ENCODE measurements at regions not wholly inside any gene's neighbourhood (a gene's known extent, or its start where the extent isn't known, plus 50 kb on each side); places are given as distances from the start of the nearest gene placed in this dataset.

DNA sequence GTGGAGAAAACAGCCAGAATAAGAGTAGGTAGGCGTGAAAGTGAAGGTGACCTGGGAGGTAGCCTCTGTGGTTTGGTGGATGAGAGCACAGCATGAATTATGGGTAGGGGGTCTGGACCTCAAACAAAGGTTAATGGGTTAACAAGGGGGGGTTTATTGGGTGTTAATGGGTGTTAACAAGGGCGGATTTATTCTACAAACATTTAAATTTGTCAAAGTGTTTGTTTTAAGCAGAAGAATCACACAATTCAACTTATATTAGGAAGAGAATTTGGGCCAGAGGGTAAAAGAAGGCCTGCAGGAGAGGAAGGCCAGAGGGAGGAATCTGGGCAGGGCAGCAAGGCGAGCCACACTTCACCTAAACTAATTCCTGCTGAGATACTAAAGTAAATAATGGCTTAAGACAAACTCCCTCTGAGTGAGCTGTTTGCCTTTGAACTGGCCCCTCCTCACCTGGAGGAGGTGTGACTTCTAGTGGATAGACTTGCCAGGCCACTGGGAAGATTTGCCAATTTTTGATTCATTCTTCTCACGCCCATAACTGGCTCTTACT, 191.7 kb downstream of the GIPC2 start:
- H3K18ac ChIP-seq (ENCODE audit: low read length) = no peak overlapping the region
- peak; percentile 72 to 73 for DNase-seq
- H3K9ac ChIP-seq (ENCODE audit: low read length) = no peak overlapping the region
- H2AFZ ChIP-seq (ENCODE audit: insufficient read depth, low read length, poor library complexity) = no peak overlapping the region
- no peak overlapping the region for H4K12ac ChIP-seq (ENCODE audit: low read depth, low read length)
- H4K91ac ChIP-seq (ENCODE audit: low read depth, low read length) = no peak overlapping the region
- no peak overlapping the region for H3K14ac ChIP-seq (ENCODE audit: low read length)
- no peaks in the 10 kb centered on the region for H3K36me3 ChIP-seq (ENCODE audit: control insufficient read depth in 1 of 2, insufficient read depth in 2 of 2, low read length in 2 of 2)
- H3K27me3 ChIP-seq (ENCODE audit: insufficient read depth, low read length) = no peaks in the 10 kb centered on the region
- H3K23ac ChIP-seq (ENCODE audit: low read length) = no peak overlapping the region
- H3K4me2 ChIP-seq (ENCODE audit: low read length) = no peak overlapping the region
- no CpG with 5 or more reads among the region's 4 CpGs for WGBS (ENCODE audit: extremely low coverage, insufficient coverage, insufficient read length)
- no peak overlapping the region for H2BK120ac ChIP-seq (ENCODE audit: insufficient read depth, low read length, poor library complexity)
- H2BK12ac ChIP-seq (ENCODE audit: low read length) = no peak overlapping the region
- H3K4me1 ChIP-seq (ENCODE audit: control insufficient read depth in 1 of 2, insufficient read depth in 2 of 2, low read length in 2 of 2) = no peaks in the 10 kb centered on the region
- no peak overlapping the region for H4K8ac ChIP-seq (ENCODE audit: low read depth, low read length)
- H3K79me2 ChIP-seq (ENCODE audit: control insufficient read depth, insufficient read depth, low read length, poor library complexity) = no peaks in the 10 kb centered on the region
- no peaks in the 10 kb centered on the region for H3K9me3 ChIP-seq (ENCODE audit: insufficient read depth, low read depth, low read length)
- no peak overlapping the region for H3K4me3 ChIP-seq (ENCODE audit: low read depth, low read length)
- no peaks in the 10 kb centered on the region for H3K79me1 ChIP-seq (ENCODE audit: low read length)
- H2AK5ac ChIP-seq (ENCODE audit: low read length) = no peak overlapping the region
- no peak overlapping the region for H3K4ac ChIP-seq (ENCODE audit: low read depth, low read length)
- H2BK5ac ChIP-seq (ENCODE audit: low read depth, low read length, poor library complexity) = no peak overlapping the region
- H3K27ac ChIP-seq (ENCODE audit: low read depth, low read length) = no peak overlapping the region

DNA sequence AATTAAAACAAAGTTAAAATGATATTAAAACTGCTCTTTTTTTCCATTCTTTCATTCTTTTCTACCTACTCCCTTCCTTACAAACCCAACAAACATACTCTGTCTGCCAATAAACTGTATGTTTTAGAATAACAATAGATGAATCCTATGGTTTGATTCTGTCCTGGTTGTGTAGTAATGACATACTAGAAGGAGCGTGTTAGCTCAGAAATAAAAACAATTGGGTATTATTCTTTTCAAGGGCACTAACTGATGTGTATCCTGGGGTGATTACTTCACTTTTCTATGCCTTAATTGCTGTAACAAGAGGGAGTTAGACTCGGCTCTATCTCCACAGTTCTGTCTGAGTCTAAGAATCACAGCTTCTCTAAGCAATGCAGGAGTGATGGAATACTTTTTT, 194.4 kb downstream of the GIPC2 start:
- no peak for DNase-seq
- Histone ChIP-seq H3K79me1 (ENCODE audit: low read length) (no peaks in the 10 kb centered on the region), H3K4me2 (ENCODE audit: low read length) (no peak overlapping the region), H3K9ac (ENCODE audit: low read length) (no peak overlapping the region), H3K14ac (ENCODE audit: low read length) (no peak overlapping the region), H3K4me1 (ENCODE audit: control insufficient read depth in 1 of 2, insufficient read depth in 2 of 2, low read length in 2 of 2) (no peaks in the 10 kb centered on the region), H3K27me3 (ENCODE audit: insufficient read depth, low read length) (no peaks in the 10 kb centered on the region), H2AFZ (ENCODE audit: insufficient read depth, low read length, poor library complexity) (no peak overlapping the region), H2BK5ac (ENCODE audit: low read depth, low read length, poor library complexity) (no peak overlapping the region), H3K4ac (ENCODE audit: low read depth, low read length) (no peak overlapping the region), H3K18ac (ENCODE audit: low read length) (no peak overlapping the region), H3K4me3 (ENCODE audit: low read depth, low read length) (no peak overlapping the region), H3K9me3 (ENCODE audit: insufficient read depth, low read depth, low read length) (no peaks in the 10 kb centered on the region), H3K27ac (ENCODE audit: low read depth, low read length) (no peak overlapping the region), H3K23ac (ENCODE audit: low read length) (no peak overlapping the region), H4K12ac (ENCODE audit: low read depth, low read length) (no peak overlapping the region), H4K91ac (ENCODE audit: low read depth, low read length) (no peak overlapping the region), H2AK5ac (ENCODE audit: low read length) (no peak overlapping the region), H3K79me2 (ENCODE audit: control insufficient read depth, insufficient read depth, low read length, poor library complexity) (no peaks in the 10 kb centered on the region), H3K36me3 (ENCODE audit: control insufficient read depth in 1 of 2, insufficient read depth in 2 of 2, low read length in 2 of 2) (no peaks in the 10 kb centered on the region), H4K8ac (ENCODE audit: low read depth, low read length) (no peak overlapping the region), H2BK12ac (ENCODE audit: low read length) (no peak overlapping the region), H2BK120ac (ENCODE audit: insufficient read depth, low read length, poor library complexity) (no peak overlapping the region)
- WGBS (ENCODE audit: extremely low coverage, insufficient coverage, insufficient read length) = no CpG with 5 or more reads among the region's 2 CpGs

DNA sequence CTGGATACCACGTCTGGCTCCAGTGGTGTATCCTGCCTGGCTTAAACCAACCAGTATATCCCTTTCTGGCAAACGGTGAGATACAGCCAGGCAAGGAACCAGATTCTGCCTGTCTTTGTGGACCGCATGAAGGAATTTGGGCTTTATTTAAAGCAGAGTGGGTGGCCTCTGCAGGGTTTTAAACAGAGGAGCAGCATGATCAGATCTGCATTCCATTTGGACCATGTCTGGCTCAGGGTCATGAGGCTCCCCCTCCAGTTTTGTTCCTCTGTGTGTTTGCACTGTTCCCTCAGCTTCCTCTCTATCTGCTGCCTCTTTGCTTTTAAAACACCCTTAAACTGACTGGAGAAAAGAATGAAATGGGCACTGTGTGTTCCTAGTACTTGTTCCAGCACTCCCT, 195.0 kb downstream of the GIPC2 start:
- WGBS (ENCODE audit: extremely low coverage, insufficient coverage, insufficient read length) = no CpG with 5 or more reads among the region's 3 CpGs
- H3K9ac ChIP-seq (ENCODE audit: low read length) = no peak overlapping the region
- no peak overlapping the region for H3K27ac ChIP-seq (ENCODE audit: low read depth, low read length)
- no peak overlapping the region for H3K4me3 ChIP-seq (ENCODE audit: low read depth, low read length)
- H3K79me2 ChIP-seq (ENCODE audit: control insufficient read depth, insufficient read depth, low read length, poor library complexity) = no peaks in the 10 kb centered on the region
- H3K23ac ChIP-seq (ENCODE audit: low read length) = no peak overlapping the region
- H3K27me3 ChIP-seq (ENCODE audit: insufficient read depth, low read length) = no peaks in the 10 kb centered on the region
- H3K4ac ChIP-seq (ENCODE audit: low read depth, low read length) = no peak overlapping the region
- no peak for DNase-seq
- no peak overlapping the region for H2BK12ac ChIP-seq (ENCODE audit: low read length)
- H3K4me2 ChIP-seq (ENCODE audit: low read length) = no peak overlapping the region
- no peak overlapping the region for H3K14ac ChIP-seq (ENCODE audit: low read length)
- no peak overlapping the region for H2AK5ac ChIP-seq (ENCODE audit: low read length)
- H2BK120ac ChIP-seq (ENCODE audit: insufficient read depth, low read length, poor library complexity) = no peak overlapping the region
- H3K18ac ChIP-seq (ENCODE audit: low read length) = no peak overlapping the region
- H3K9me3 ChIP-seq (ENCODE audit: insufficient read depth, low read depth, low read length) = no peaks in the 10 kb centered on the region
- H2AFZ ChIP-seq (ENCODE audit: insufficient read depth, low read length, poor library complexity) = no peak overlapping the region
- H4K8ac ChIP-seq (ENCODE audit: low read depth, low read length) = no peak overlapping the region
- no peaks in the 10 kb centered on the region for H3K79me1 ChIP-seq (ENCODE audit: low read length)
- H3K4me1 ChIP-seq (ENCODE audit: control insufficient read depth in 1 of 2, insufficient read depth in 2 of 2, low read length in 2 of 2) = no peaks in the 10 kb centered on the region
- H4K91ac ChIP-seq (ENCODE audit: low read depth, low read length) = no peak overlapping the region
- no peak overlapping the region for H2BK5ac ChIP-seq (ENCODE audit: low read depth, low read length, poor library complexity)
- H4K12ac ChIP-seq (ENCODE audit: low read depth, low read length) = no peak overlapping the region
- no peaks in the 10 kb centered on the region for H3K36me3 ChIP-seq (ENCODE audit: control insufficient read depth in 1 of 2, insufficient read depth in 2 of 2, low read length in 2 of 2)

DNA sequence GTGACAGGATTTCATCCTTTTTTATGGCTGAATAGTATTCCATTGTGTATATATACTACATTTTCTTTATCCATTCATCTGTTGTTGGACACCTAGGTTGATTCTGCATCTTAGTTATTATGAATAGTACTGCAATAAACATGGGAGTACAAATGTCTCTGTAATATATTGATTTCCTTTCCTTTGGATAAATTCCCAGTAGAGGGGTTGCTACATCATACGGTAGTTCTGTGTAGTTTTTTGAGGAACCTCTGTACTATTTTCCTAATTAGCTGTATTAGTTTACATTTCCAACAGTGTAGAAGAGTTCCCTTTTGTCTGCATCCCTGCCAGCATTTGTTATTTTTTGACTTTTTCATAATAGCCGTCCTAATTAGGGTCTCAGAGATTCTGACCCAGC, 201.3 kb downstream of the GIPC2 start:
- no peaks in the 10 kb centered on the region for H3K79me1 ChIP-seq (ENCODE audit: low read length)
- no peaks in the 10 kb centered on the region for H3K4me1 ChIP-seq (ENCODE audit: control insufficient read depth in 1 of 2, insufficient read depth in 2 of 2, low read length in 2 of 2)
- no peak overlapping the region for H4K8ac ChIP-seq (ENCODE audit: low read depth, low read length)
- H4K12ac ChIP-seq (ENCODE audit: low read depth, low read length) = no peak overlapping the region
- H3K4me2 ChIP-seq (ENCODE audit: low read length) = no peak overlapping the region
- H3K27ac ChIP-seq (ENCODE audit: low read depth, low read length) = no peak overlapping the region
- H3K27me3 ChIP-seq (ENCODE audit: insufficient read depth, low read length) = no peaks in the 10 kb centered on the region
- no peak for DNase-seq
- no peak overlapping the region for H4K91ac ChIP-seq (ENCODE audit: low read depth, low read length)
- H2AFZ ChIP-seq (ENCODE audit: insufficient read depth, low read length, poor library complexity) = no peak overlapping the region
- H3K79me2 ChIP-seq (ENCODE audit: control insufficient read depth, insufficient read depth, low read length, poor library complexity) = no peaks in the 10 kb centered on the region
- WGBS (ENCODE audit: extremely low coverage, insufficient coverage, insufficient read length) = no CpG with 5 or more reads among the region's 2 CpGs
- H3K4me3 ChIP-seq (ENCODE audit: low read depth, low read length) = no peak overlapping the region
- H2BK12ac ChIP-seq (ENCODE audit: low read length) = no peak overlapping the region
- no peak overlapping the region for H2AK5ac ChIP-seq (ENCODE audit: low read length)
- H3K4ac ChIP-seq (ENCODE audit: low read depth, low read length) = no peak overlapping the region
- H2BK120ac ChIP-seq (ENCODE audit: insufficient read depth, low read length, poor library complexity) = no peak overlapping the region
- H3K9ac ChIP-seq (ENCODE audit: low read length) = no peak overlapping the region
- no peaks in the 10 kb centered on the region for H3K9me3 ChIP-seq (ENCODE audit: insufficient read depth, low read depth, low read length)
- H2BK5ac ChIP-seq (ENCODE audit: low read depth, low read length, poor library complexity) = no peak overlapping the region
- no peak overlapping the region for H3K23ac ChIP-seq (ENCODE audit: low read length)
- no peak overlapping the region for H3K14ac ChIP-seq (ENCODE audit: low read length)
- no peaks in the 10 kb centered on the region for H3K36me3 ChIP-seq (ENCODE audit: control insufficient read depth in 1 of 2, insufficient read depth in 2 of 2, low read length in 2 of 2)
- no peak overlapping the region for H3K18ac ChIP-seq (ENCODE audit: low read length)
